ENCODE measurements at regions not wholly inside any gene's neighbourhood (a gene's known extent, or its start where the extent isn't known, plus 50 kb on each side); places are given as distances from the start of the nearest gene placed in this dataset.
"Not testable (repeated sequence)": the region's sequence is repeated elsewhere in the genome, so short reads cannot be mapped to it uniquely, and the experiment has no call there.

DNA sequence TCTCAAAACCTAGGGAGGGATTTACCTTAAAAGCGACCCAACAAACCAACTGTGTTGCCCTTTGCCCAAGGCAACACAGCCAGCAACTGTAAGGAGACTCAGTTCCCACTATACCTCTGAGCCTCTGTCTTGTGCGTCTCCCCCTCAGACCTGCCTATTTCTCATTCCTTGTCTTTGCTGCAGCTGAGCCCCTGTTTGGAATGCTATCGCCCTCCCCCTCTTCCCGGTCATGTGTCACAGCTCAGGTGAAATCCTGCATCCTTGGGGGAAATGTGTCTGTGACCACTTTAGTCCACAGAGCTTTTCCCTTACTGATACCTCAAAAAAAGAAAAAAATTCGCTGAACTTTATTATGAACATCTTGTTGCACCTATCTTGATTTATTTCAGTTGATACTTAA, 52.0 kb upstream of the LRIG1 start:
- no peak for DNase-seq

DNA sequence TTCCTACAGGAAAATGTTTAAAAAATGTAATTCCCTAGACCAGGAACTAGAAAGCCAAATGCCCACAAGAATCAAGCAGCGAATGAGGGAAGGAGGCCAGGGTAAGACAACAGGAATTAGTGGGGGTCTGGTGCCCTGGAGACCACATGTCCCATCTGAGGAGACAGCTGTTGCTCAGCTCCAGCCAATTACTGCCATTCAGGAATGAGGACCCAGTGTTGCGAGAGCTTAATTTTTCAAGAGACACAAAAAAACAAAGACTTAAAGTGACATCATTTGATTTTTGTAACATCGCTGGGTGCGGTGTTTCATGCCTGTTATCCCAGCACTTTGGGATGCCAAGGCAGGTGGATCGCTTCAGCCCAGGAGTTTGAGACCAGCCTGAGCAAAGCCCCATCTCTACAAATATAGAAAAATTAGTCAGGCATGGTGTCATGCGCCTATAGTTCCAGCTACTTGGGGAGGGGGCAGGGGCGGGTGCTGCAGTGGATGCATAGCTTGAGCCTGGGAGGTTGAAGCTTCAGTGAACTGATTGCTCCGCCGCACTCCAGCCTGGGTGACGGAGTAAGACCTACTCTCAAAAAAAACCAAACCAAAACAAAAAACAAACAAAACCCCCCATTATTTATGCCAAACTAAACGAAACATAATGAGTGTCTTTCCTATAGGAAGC, 52.8 kb upstream of the LRIG1 start:
- no peak for DNase-seq

DNA sequence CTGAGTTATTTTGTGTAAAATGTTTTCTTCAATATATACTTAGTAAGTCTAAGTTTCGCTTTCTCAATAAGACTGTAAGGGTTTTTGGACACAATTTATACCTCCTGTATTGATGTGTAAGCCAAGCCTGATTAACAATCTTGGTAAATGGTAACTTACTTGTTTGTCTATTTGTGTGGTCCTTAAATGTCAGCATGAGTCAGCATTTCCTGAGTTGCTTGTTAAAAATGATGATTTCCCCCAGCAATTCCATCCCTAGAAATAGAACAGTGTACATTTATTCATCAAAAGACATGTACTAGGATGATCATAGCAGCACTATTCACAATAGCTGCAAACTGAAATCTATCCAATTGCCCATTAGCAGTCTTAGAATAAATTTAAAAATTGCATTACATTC, 53.4 kb upstream of the LRIG1 start:
- DNase-seq, result no peak

DNA sequence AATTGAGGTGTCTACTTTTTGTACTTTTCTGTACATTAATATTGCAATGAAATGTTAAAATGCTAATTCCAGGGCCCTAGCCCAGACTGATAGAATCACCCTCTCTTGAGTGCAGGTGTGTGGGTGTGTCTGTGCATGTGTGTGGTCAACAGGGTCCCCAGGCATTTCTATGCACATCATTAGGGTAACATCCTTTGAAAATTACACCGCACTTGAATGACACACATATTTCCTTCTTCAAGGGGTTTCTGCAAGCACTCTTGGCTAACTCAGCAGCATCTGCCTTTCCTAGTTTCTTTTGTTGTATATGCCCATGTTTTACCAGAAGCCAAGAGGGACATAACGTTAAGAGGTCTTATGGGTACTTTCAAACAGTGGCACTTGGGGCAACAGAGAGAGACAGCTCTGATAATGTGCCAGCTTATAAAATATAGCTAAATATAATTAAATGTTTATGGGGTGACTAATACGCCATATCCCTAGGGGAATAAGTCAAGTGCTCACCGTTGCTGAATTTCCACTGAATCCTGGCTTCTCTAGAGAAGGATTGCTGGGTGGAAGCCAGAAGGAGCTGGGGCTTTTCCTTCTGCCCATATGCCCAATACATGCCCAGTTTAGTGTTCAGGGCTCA, 54.5 kb upstream of the LRIG1 start:
- DNase-seq, result no peak

DNA sequence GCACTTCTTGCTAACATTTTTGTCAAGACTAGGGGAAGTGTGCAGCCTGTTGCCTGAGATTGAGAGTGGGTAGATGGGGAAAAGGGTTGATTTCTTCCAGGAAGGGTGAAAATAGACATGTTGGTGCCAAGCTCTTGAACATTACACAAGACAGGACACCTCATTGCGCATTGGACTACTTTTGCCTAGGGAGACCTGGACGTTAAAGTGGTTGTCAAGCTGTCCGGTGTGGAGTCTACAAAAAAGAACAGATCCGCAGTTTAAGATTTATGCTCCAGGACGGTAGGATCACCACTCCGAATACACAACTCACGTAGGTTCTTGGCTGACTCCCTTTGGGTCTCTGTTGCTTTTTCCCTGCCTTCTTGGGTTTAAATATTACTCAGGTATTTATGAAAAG, 56.3 kb upstream of the LRIG1 start:
- no peak for DNase-seq

DNA sequence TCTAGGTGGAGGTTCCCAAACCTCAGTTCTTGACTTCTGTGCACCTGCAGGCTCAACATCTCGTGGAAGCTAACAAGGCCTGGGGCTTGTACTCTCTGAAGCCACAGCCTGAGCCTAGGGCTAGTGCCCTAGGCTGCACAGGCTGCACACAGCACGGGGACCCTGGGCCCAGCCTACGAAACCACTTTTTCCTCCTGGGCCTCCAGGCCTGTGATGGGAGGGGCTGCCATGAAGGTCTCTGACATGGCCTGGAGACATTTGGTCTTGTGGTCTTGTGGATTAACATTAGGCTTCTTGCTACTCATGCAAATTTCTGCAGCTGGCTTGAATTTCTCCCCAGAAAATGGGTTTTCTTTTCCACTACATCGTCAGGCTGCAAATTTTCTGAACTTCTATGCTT, 59.1 kb upstream of the LRIG1 start:
- not testable (repeated sequence) for DNase-seq

DNA sequence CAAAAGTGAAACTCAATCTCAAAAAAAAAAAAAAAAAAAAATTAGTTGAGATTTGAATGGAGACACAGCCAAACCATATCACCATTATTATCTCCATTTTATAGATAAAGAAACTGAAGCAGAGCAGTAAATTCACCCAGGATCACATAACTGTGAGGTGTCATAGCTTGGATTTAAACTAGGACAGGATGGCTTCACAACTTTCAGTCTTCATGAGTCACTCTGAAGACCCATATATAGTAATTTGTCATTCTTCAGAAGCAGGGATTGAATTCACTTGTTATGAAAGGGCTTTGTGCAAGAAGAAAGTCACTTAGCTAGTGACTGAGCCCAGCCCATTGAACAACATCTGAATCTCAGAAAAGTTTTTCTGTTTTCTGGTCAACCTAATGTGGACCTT, 60.5 kb upstream of the LRIG1 start:
- DNase-seq, result no peak

DNA sequence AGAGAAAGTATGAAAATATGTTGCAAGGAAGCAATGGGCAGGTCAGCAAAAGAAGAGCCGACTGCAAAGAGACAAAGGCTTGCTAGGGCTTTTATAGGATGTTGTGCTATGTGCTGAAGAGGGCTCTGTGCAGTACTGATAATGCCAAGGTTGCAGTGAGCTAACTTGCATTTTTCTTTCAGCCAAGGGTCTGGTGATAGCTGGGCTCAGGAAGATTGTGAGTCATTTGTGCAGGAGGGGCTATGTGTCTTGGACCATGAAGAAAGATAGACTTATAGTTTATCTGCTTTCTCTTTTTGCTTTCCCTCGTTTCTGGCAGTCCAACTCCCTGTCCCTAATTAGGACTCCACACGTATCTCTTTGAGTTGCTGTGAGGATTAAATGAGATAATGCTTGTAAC, 64.5 kb upstream of the LRIG1 start:
- no peak for DNase-seq

DNA sequence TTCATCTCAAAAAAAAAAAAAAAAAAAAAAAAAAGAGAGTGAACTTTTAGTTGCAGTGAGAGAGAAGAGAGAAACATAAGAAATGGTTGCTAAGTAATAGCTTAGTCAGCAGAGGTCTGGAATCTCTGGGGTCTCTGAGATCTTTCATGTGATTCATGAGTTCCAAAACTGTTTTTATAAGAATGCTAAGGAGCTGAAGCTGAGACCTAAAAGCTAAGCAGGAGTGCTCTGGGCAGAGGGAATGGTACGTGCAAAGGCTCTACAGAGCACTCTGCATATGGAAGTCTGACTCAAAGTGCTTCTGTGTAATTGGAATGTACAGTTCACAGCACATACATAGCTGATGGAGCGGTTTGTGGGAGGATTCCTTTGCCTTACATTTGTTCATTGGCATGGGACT, 66.3 kb upstream of the LRIG1 start:
- DNase-seq, result no peak

DNA sequence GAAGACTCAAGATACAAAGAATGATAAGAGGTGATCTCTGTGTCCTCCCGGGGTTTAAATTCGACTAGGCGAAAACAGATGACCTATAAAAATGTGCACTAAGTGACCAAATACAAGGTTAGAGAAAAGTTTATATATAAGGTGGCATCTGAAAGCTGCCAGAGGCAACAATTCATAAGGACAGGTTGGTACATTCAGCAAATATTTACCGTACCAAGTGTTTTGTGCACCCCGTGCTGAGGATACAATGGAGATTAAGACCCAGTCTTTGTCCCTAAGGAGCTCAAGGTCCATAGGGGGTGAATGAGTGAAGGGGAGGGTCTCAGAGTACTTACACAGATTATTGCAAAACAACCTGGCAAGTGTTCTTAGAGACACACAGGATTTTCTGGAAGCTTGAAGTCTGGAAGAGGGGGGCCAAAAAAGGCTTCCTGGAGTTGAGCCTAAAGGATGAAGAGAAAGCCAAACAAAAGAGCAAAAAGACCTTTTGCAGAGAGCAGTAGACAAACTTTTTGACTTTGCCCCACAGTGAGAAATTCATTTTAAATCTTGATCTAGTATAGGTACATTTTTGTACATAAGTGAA, 71.4 kb upstream of the LRIG1 start:
- DNase-seq, result no peak

DNA sequence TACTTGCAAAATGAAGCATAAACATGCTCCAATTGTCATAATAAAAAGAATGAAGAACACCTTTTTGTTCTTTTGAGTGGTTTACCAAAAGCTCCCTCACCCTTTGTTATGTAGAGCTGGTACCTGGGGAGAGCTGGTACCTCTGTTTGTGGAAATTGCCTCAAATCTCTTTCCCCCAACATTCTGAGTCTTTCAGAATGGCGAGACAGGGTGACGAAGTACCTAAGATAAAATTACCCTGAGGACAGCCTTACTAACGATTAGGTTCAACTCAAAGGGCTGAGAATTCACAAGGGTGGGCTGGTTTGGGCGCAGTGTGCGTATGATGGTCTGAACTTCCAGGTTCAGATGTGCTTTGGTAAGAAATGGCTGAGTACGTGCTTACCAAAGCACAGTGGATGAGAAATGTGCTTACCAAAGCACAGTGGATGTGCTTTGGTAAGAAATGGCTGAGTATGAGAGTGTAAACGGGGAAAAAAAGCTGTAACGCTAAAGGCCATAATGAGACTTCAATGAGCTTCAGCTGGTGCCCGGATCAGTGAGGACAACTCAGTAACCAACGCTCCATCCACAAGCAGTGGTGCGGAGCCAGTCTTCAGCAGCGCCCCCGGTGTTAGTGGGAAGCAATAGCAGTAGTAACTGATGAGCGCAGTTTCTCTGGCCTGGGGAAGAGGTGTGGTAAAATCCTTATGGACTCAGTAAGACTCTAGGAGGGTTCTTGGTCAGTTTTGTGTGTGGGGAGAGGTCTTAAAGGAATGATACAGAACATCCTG, 72.3 kb upstream of the LRIG1 start:
- no peak for DNase-seq

DNA sequence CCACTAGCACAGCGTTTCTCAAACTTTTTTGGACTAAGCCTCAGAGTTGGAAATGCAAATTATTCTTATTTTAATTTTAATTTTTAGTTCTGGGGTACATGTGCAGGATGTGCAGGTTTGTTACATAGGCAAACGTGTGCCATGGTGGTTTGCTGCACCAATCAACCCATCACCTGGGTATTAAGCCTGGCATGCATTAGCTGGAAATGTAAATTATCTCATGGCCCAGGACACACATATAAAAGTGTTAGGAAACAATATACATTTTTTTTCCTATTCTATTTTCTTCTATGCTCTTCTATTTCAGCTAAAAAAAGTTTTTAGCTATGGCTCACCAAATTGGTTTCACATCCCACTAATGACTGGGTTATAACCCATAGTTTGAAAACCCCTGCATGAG, 73.3 kb upstream of the LRIG1 start:
- no peak for DNase-seq

DNA sequence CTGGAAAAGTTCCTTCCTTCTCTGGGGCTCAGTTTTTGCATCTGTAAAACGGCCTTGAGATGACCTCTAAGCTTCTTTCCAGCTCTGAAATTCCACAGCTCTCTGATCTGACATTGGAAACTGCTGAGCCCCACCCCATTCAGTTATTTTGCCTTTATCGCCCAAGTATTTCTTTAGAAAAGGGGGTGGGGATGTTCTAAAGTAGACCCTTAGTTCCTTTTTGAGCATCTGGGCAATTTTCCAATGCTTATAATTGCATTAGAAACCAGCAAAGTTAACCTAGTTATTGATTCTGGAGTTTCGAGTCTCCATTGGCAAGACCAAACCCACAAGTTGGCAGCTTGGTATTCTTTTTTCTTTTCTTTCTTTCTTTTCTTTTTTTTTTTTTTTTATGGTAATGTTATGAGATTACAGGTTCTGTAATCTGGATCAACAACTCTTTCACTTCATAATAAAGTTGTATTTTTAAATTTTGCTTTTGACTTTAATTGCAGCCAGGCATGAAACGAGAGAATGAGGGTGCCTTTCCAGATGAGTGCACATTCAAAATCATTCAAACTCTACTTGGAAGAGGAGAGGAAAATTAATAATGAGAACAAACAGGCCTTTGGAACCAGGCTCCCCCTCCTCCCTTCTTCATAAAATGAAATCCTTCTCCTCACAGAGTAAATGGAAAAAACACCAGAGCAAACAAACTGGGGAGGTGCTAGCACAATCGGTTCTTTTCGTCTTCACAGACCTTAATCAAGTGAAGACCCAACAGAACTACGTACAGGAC, 76.8 kb upstream of the LRIG1 start:
- no peak for DNase-seq

DNA sequence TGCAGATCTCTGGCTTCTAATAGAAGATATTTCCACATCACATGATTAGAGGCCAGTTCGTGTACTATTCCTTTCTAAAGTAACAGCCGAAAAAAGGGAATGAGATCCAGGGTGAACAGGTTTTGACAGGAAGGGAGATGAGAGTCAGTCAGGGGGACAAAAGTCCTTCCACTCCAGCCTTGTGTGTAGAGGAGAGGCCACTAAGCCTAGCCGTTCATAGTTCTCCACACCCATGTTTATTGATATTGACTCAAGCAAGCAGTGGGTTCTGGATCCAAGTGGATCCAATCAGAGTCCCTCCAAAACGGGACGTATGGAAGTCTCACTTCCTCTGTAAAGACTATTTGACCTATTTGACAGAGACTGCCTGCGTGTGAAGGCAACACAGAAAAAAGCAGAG, 80.4 kb upstream of the LRIG1 start:
- no peak for DNase-seq

DNA sequence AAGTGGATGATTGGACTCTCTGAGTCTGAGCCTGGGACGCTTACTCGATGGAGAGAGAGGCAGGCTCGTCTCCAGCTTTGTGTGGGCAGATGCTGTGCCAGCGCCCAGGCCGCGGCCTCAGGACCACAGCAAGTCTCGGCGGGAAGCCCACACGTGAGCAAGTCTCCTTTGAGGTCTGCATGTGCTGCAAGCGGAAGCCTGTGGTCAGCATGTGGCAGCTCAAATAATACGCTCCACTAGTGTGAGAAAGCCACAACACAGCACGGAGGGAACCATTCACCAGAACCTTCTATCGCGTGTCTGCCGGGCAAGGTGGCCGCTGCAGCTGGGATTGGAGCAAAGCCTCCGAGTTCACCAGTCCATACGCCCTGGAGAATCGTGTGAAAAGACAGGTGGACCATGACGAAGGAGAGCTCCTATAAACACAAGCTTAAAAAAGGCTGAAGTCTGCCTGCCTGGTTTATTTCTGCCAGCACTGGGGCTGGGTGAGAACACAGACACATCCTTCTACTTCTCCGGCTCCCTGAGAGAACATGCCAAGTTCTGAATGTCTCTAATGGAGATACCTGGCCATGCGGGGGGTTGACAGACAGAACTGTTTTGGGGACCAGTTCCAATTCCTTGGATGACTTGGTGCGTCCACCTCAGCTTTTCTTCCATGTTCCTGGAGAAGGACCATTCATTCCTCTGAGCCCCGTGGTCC, 82.0 kb upstream of the LRIG1 start:
- DNase-seq, result no peak

DNA sequence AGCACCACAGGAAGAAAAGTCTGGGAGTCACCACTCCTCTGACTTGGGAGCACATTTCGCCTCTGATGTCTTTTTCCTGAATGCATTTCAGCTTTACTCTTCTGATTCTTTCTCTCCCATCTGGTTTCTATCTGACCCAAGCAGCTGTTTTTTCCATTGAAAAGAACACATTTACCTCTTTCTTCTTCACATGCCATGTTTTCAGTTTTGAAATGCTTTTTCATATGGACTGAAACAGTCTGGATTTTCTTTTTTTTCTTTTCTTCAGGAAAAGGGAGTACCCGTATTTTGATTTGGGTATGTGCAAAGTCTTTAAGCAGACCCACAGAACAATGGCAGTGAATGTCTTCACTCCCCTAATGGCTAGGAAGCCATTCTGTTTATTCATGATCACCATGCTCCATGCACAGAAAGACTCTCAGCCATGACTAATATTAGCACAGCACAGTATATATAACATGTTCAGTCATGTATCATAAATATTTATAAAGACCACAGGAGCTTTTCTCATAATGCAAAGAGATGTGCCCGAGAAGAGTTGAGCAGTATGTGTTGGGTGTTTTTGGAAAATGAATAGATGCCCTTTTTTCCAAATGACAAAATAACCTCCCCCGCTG, 82.7 kb upstream of the LRIG1 start:
- no peak for DNase-seq

DNA sequence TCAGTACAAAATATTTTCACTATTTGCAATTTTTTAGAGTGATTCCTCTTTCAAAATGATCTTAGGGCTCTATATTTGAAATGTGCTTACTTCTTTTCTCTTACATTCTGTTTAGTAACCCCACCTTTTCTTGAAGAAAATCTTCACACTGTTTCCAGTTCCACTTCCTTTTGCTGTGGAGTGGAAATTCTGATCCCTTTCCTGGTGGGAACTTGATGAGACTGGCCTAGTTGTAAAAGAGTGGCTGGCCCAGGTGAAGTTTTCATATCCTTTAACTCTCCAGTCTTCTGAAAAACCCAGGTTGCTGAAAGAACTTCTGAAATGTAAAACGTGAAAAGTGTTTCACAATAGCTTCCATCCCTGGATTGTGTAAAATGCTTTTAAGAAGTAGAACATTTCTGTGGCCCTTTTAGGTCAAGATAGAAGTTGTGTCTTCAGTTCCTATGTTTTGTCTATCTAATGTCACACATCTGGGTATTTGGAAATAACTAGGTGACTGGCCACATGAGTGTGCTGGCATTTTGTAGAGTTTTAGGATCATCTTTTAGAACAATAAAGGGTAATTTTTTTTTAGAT, 84.8 kb upstream of the LRIG1 start:
- no peak for DNase-seq

DNA sequence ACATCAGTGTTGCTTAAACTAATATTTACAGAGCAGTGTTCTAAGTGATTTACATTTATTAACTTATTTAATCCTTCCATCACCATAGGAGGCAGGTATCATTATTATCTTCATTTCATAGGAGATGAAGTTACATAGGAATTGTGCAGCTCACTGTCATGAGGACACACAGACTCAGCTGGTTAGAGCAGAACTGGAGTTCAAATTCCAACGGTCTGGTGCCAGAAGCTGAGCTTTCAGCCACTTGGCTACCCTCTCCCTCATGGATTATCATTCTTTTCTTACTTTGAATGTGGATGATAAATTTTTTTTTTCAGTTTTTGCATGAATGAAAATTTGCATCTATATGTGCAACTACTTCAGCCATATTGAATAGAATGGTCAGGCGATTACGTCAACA, 86.0 kb upstream of the LRIG1 start:
- DNase-seq, result no peak

DNA sequence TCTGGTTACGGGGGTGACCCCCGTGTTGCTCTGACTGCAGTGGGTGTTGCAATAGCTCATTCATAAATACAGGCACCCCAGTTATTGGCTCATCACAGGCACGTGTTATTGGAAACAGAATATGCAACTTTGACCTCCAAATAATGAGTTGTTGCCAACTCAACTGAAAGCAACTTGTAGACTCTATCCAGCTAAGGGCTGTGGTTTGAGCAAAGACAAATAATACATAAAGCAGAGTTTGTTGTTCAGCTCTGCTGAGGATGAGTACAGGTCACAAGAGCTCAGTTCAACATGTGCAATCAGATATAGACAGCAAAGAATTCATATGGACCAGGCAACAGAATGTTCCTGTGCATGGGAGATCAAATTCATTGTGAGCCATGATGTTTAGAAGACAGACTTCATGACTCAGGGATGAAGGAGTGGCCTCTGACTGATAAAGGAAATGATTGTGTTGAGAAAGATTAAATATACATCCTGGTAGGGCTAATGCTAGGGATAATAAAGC, 87.6 kb upstream of the LRIG1 start:
- no peak for DNase-seq

DNA sequence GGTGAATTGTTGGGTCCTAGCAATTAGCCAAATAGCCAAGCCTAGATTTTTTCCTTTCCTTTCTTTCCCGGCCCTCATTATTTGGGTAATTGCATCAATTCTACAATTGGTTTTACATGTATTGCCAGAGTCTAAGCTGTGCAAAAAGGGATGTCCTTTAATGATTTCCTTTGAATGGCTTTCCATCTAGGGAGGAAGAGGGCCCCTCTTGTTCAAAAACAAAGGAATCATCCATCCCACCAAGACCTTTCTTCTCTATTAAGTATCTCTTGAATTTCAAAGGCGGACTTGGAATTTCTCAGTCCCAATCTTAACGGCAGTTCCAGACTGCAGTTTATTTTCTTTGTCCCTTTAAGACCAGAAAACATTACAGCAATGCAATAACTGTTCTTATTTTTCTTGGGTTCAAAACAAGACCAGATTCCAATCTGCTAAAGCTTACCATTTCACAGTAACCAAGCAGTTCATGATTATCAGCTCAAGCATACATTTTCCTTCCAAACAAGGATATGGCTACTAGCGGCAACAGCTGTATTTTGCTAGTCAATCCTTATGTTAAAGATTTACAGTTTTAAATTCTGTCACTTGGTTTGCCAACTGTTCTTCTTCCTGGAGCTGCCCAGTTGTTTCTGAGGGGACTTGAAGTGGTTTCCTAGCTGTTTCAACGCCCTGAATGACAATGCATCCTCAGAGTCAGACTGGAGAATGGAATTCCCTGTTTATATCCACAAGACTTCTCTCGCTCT, 91.4 kb upstream of the LRIG1 start:
- no peak for DNase-seq

All from NCI-H2029 (cell line).